ENCODE measurements at regions not wholly inside any gene's neighbourhood (a gene's known extent, or its start where the extent isn't known, plus 50 kb on each side); places are given as distances from the start of the nearest gene placed in this dataset.

GRCh38 chr2:116223912-116224311 lies 1590.6 kb upstream of the DDX18 start:
- TF ChIP-seq CTCF (IDR thresholded peaks at IDR 0.05): no peak
- no peak for TF ChIP-seq POLR2A (IDR thresholded peaks at IDR 0.05)
- TF ChIP-seq POLR2AphosphoS5 (IDR thresholded peaks at IDR 0.05): no peak
